Suprapubic skin (tissue), 4 donors: ENCODE measurements at regions not wholly inside any gene's neighbourhood (a gene's known extent, or its start where the extent isn't known, plus 50 kb on each side); places are given as distances from the start of the nearest gene placed in this dataset.

Experiments
- CTCF ChIP-seq, 2 donors: fragments of 200-600 bp in 1 of 2; fragments of 450-650 bp in 1 of 2; sonication (generic) in 1 of 2; IDR thresholded peaks; one replicate each; pipeline ENCODE4 v1.5.1; 2016 to 2019; ENCODE audit warnings: antibody characterized with exemption in 2 of 2, mild to moderate bottlenecking in 1 of 2, moderate library complexity in 1 of 2
- POLR2A ChIP-seq, 2 donors: fragments of 450-650 bp; IDR thresholded peaks; one replicate each; pipeline ENCODE4 v1.6.1; 2017; ENCODE audit warnings: antibody characterized with exemption in 2 of 2, mild to moderate bottlenecking in 2 of 2, moderate library complexity in 2 of 2
- POLR2AphosphoS5 ChIP-seq, 3 donors: sonication (generic); formaldehyde crosslinking; IDR thresholded peaks; one replicate each; pipeline ENCODE4 v1.6.1; 2017; ENCODE audit warnings: antibody characterized with exemption in 3 of 3

GRCh38 chr9:79925326-79925725 lies 353.6 kb downstream of the TLE4 start:
- TF ChIP-seq CTCF (IDR thresholded peaks at IDR 0.05) = no peak
- TF ChIP-seq POLR2A (IDR thresholded peaks at IDR 0.05) = no peak
- TF ChIP-seq POLR2AphosphoS5 (IDR thresholded peaks at IDR 0.05) = no peak
